CD4-positive, alpha-beta memory T cell (primary cell): ENCODE measurements at regions not wholly inside any gene's neighbourhood (a gene's known extent, or its start where the extent isn't known, plus 50 kb on each side); places are given as distances from the start of the nearest gene placed in this dataset.

Source experiments
- CTCF ChIA-PET: fragments of 350-600 bp; sonication (Branson Sonifier 250); formaldehyde crosslinking; loops from one replicate; lab custom pipeline; 2021; ENCODE audit warnings: inconsistent platforms; ENCODE audit not compliant: partially characterized antibody; lab: Charles Lee
- POLR2A ChIA-PET: fragments of 350-600 bp; sonication (Branson Sonifier 250); formaldehyde crosslinking; loops from one replicate; lab custom pipeline; 2021; ENCODE audit not compliant: partially characterized antibody; lab: Charles Lee
- DNase-seq, 5 donors: peaks; one replicate each; pipeline versions ENCODE4 v3.0.0 to v3.0.0-alpha.2; 2020 to 2022; ENCODE audit warnings: mixed read lengths in 1 of 5
- H3K27ac ChIP-seq: one replicate; pipeline ENCODE4 v1.7.0; 2013; ENCODE audit warnings: low read depth, low read length
- H3K27me3 ChIP-seq: 2 replicates; pipeline ENCODE4 v1.7.0; 2013; ENCODE audit warnings: mild to moderate bottlenecking, low read length, moderate library complexity; ENCODE audit not compliant: insufficient read depth
- H3K36me3 ChIP-seq: 2 replicates; pipeline ENCODE4 v1.7.0; 2013; ENCODE audit warnings: mild to moderate bottlenecking, low read length, moderate library complexity; ENCODE audit not compliant: insufficient read depth
- H3K4me1 ChIP-seq: 2 replicates; pipeline ENCODE4 v1.7.0; 2013; ENCODE audit warnings: mild to moderate bottlenecking, low read length, moderate library complexity; ENCODE audit not compliant: insufficient read depth
- H3K4me3 ChIP-seq, 2 donors: one replicate each; pipeline ENCODE4 v1.7.0; 2013; ENCODE audit warnings: low read length in 2 of 2, mild to moderate bottlenecking in 1 of 2
- H3K9me3 ChIP-seq, 2 donors: one replicate each; pipeline ENCODE4 v1.7.0; 2013; ENCODE audit warnings: low read length in 2 of 2, control low read depth in 1 of 2; ENCODE audit not compliant: control insufficient read depth in 1 of 2
- H3K27ac Mint-ChIP-seq, 7 donors: one replicate each; pipeline ENCODE4 v1.8.0; 2020 to 2021; ENCODE audit warnings: mixed read lengths in 7 of 7, mild to moderate bottlenecking in 6 of 7, inconsistent platforms in 3 of 7, moderate library complexity in 3 of 7
- H3K27me3 Mint-ChIP-seq, 2 donors: one replicate each; pipeline ENCODE4 v1.8.0; 2020 to 2021; ENCODE audit warnings: mixed read lengths in 2 of 2
- H3K36me3 Mint-ChIP-seq, 2 donors: one replicate each; pipeline ENCODE4 v1.8.0; 2020 to 2021; ENCODE audit warnings: mixed read lengths in 2 of 2, inconsistent platforms in 1 of 2, mild to moderate bottlenecking in 1 of 2
- H3K4me1 Mint-ChIP-seq, 4 donors: one replicate each; pipeline ENCODE4 v1.8.0; 2020 to 2021; ENCODE audit warnings: mixed read lengths in 4 of 4, mild to moderate bottlenecking in 1 of 4
- H3K4me3 Mint-ChIP-seq, 8 donors: one replicate each; pipeline ENCODE4 v1.8.0; 2020 to 2021; ENCODE audit warnings: mixed read lengths in 8 of 8, mild to moderate bottlenecking in 7 of 8, moderate library complexity in 6 of 8, inconsistent platforms in 3 of 8
- H3K9me3 Mint-ChIP-seq, 8 donors: one replicate each; pipeline ENCODE4 v1.8.0; 2020 to 2021; ENCODE audit warnings: mixed read lengths in 8 of 8, mild to moderate bottlenecking in 5 of 8, inconsistent platforms in 3 of 8, moderate library complexity in 1 of 8
- intact Hi-C: fragments of 100-400 bp; cut with micrococcal nuclease; formaldehyde crosslinking; loops from one replicate; pipeline ENCODE4 v1.15.1; 2023

DNA sequence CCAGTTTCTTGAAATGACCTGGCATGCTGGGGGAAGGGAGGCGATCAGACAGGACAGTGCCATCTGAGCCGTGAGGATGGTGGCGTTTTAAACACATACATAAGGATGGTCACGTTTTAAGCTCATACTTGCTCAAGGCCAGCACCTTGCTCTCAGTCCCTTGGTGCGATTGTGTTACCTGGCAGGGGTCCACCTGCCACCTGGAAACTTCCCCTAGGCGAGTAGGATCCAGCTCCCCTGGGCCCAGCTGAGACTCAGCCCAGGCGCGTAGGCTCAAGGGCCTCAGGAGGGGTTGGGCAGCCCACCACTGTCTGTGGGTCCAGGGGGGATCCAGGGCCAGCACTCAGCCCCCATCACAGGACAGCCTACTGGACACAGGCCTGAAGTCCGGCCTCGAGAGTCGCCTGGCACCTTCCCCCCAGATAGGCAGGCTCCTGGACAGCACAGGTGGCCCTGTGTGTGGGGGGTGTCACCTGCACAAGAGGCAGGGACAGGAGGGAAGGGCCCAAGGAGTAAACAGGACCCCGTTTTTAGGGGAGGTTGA, 185.8 kb downstream of the BRD1 start:
- intact Hi-C loops, result no loop called here
- POLR2A ChIA-PET, result no interaction called here

DNA sequence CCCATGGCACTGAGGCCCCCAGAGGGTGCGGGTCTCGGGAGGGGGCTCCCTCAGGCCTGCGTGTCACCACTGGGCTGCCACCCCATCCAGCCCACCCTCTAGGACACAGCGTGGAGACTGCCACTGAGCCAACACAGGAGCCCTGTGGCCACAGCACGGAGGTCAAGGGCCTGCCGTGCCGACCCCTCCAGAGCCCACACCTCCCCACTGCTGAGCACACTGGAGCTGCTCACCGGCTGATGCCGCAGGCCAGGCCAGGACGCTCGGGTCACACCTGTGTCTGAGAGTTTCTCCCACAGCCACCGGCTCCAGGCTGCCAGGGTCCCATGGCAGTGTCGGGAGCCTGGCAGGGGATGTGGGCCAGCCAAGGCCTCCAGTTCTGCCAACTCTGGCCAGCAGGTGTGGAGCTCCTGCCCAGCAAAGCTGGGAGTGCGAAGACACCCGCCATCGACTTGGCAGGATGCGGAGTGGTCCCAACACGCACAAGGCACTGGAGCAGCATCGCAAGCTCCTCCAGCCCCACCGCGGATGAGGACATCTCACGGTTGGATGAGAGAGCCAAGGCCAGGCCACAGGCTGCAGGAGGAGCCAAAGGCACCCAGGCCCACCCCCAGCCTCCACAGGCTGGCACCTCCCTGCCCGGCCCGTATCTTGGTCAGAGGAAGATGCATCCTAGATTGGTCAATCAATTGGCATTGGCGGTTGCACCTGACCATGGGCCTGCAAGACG, 187.1 kb downstream of the BRD1 start:
- Mint-ChIP-seq H3K4me3 (no peak overlapping the region), H3K27ac (no peak overlapping the region), H3K9me3 (peaks cover 0 to 2% (median 0%) of the 10 kb centered on the region in 8 donors), H3K27me3 (no peaks in the 10 kb centered on the region), H3K36me3 (peaks cover 0 to 8% of the 10 kb centered on the region in 2 donors), H3K4me1 (peaks cover 2 to 9% (median 4%) of the 10 kb centered on the region in 4 donors)
- intact Hi-C loops, result no loop called here
- Histone ChIP-seq H3K4me1 (no peaks in the 10 kb centered on the region), H3K4me3 (no peak overlapping the region), H3K36me3 (no peaks in the 10 kb centered on the region), H3K27ac (no peak overlapping the region), H3K27me3 (no peaks in the 10 kb centered on the region), H3K9me3 (no peaks in the 10 kb centered on the region)
- ChIA-PET CTCF (no interaction called here), POLR2A (no interaction called here)
- DNase-seq, result no peak

More for the DNA sequence above, 185.8 kb downstream of the BRD1 start:
- Histone ChIP-seq H3K27ac (no peak overlapping the region), H3K27me3 (no peaks in the 10 kb centered on the region), H3K4me1 (no peaks in the 10 kb centered on the region), H3K4me3 (no peak overlapping the region), H3K36me3 (no peaks in the 10 kb centered on the region), H3K9me3 (no peaks in the 10 kb centered on the region)
- H3K4me1 Mint-ChIP-seq, result peaks cover 2 to 9% (median 7%) of the 10 kb centered on the region in 4 donors
- no peak overlapping the region for H3K27ac Mint-ChIP-seq
- DNase-seq, result no peak
- no peaks in the 10 kb centered on the region for H3K27me3 Mint-ChIP-seq
- CTCF ChIA-PET, result no interaction called here
- peaks cover 0 to 8% of the 10 kb centered on the region in 2 donors for H3K36me3 Mint-ChIP-seq
- peaks cover 0 to 2% (median 0%) of the 10 kb centered on the region in 8 donors for H3K9me3 Mint-ChIP-seq
- no peak overlapping the region for H3K4me3 Mint-ChIP-seq

DNA sequence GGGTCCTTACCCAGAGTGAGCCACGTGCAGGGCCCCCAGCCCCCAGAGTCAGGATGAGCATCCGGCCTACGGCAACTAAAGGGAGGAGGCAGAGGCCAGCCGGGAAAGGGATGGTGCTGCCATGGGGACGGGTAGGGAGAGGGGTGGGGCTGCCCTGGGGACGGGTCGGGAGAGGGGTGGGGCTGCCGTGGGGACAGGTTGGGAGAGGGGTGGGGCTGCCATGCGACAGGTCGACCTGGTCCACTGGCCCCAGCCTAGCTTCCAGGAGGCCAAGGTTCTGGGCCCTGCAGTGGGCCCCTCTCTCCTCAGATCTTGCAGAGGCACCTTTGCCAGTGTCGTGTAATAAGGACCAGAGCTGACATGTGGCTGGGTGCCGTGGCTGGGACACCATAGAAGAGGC, 187.7 kb downstream of the BRD1 start:
- Histone ChIP-seq H3K9me3 (no peaks in the 10 kb centered on the region), H3K27me3 (no peaks in the 10 kb centered on the region), H3K36me3 (no peaks in the 10 kb centered on the region), H3K4me1 (no peaks in the 10 kb centered on the region), H3K27ac (no peak overlapping the region), H3K4me3 (no peak overlapping the region)
- no peak for DNase-seq
- Mint-ChIP-seq H3K27ac (no peak overlapping the region), H3K27me3 (no peaks in the 10 kb centered on the region), H3K4me1 (peaks cover 0 to 5% (median 2%) of the 10 kb centered on the region in 4 donors), H3K4me3 (no peak overlapping the region), H3K36me3 (peaks cover 0 to 5% of the 10 kb centered on the region in 2 donors), H3K9me3 (no peaks in the 10 kb centered on the region)
- ChIA-PET POLR2A (no interaction called here), CTCF (no interaction called here)
- intact Hi-C loops, result no loop called here

DNA sequence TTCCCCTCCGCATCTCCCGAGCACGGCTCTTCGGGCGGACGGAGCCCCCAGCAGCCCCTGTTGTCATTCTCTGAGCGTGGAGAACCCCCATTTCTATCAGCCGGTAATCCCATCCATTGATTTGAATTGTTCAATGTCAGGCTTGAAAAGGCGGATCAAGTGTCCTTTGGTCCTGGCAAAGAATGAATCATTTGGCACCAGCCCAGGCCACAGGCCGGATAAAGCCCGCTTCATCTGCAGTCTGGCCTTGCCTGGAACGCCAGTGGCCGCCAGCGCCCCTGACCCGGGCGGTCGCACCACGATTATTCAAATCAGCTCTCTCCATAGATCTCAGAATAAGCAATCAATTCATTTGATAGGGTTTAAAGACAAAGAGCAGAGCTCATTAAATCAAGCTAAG, 188.9 kb downstream of the BRD1 start:
- Mint-ChIP-seq H3K27me3 (no peaks in the 10 kb centered on the region), H3K36me3 (peaks cover 0 to 5% of the 10 kb centered on the region in 2 donors), H3K9me3 (no peaks in the 10 kb centered on the region), H3K27ac (peak overlapping the region in 1 of 7 donors; percentile 51), H3K4me1 (peaks cover 0 to 8% (median 2%) of the 10 kb centered on the region in 4 donors), H3K4me3 (no peak overlapping the region)
- H3K27ac ChIP-seq, result no peak overlapping the region
- no peak for DNase-seq
- no peaks in the 10 kb centered on the region for H3K36me3 ChIP-seq
- no peaks in the 10 kb centered on the region for H3K9me3 ChIP-seq
- CTCF ChIA-PET, result no interaction called here
- POLR2A ChIA-PET, result no interaction called here
- no peaks in the 10 kb centered on the region for H3K27me3 ChIP-seq
- no peak overlapping the region for H3K4me3 ChIP-seq
- intact Hi-C loops, result no loop called here
- no peaks in the 10 kb centered on the region for H3K4me1 ChIP-seq

DNA sequence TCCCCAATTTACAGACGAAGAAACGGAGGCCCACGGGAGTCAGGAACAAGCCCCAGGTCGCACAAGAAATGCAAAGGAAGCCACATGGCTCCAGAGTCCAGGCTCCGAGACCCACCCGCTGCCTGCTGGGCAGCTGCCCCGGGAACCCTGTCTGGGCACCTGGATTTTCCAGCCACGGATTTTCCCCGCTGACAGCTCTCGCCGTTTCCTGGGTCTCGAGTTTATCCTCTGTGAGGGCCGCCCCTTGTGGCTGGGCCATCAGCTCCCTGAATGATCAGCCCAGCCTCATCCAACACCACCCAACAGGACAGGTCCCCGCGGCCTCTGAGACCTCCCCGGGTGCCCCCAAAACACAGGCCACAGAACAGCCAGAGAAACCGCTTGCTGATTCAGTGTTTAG, 189.7 kb downstream of the BRD1 start:
- intact Hi-C loops, result no loop called here
- H3K4me3 Mint-ChIP-seq, result no peak overlapping the region
- no peak overlapping the region for H3K4me3 ChIP-seq

DNA sequence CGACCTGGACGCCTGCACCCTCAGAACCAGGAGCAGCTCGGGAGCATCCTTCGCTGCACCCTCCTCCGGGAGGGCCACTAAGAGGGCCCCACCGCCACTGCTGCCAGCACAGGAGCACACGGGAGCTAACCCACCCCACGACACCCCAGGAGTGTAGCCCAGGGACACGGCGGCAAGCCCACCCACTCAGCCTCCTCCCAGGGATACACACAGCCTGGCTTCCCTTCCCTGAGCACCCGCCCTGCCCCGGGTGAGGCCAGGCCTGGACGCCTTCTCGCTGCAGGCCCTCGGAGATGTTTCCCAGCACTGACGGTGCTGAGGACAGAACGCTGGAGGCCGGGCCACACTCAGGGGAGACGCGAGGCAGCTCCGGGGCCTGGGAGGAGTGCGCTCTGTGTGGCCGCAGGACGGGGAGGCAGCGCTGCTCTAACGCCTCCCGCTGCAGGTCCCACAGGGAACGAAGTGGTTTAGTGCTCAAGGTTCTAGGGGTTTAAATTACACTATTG, 190.4 kb downstream of the BRD1 start:
- H3K9me3 Mint-ChIP-seq, result no peaks in the 10 kb centered on the region
- H3K4me1 ChIP-seq, result no peaks in the 10 kb centered on the region
- no peak overlapping the region for H3K27ac ChIP-seq
- H3K36me3 ChIP-seq, result no peaks in the 10 kb centered on the region
- ChIA-PET CTCF (no interaction called here), POLR2A (no interaction called here)
- H3K27ac Mint-ChIP-seq, result no peak overlapping the region
- H3K27me3 ChIP-seq, result no peaks in the 10 kb centered on the region
- DNase-seq, result no peak
- no peak overlapping the region for H3K4me3 ChIP-seq
- H3K36me3 Mint-ChIP-seq, result peaks cover 0 to 5% of the 10 kb centered on the region in 2 donors
- H3K9me3 ChIP-seq, result no peaks in the 10 kb centered on the region
- intact Hi-C loops, result no loop called here
- H3K27me3 Mint-ChIP-seq, result no peaks in the 10 kb centered on the region
- H3K4me3 Mint-ChIP-seq, result no peak overlapping the region
- H3K4me1 Mint-ChIP-seq, result peaks cover 0 to 8% (median 2%) of the 10 kb centered on the region in 4 donors

More for the DNA sequence above, 189.7 kb downstream of the BRD1 start:
- Mint-ChIP-seq H3K9me3 (no peaks in the 10 kb centered on the region), H3K36me3 (peaks cover 0 to 5% of the 10 kb centered on the region in 2 donors), H3K27me3 (no peaks in the 10 kb centered on the region), H3K27ac (peak overlapping the region in 1 of 7 donors; percentile 7), H3K4me1 (peaks cover 0 to 8% (median 2%) of the 10 kb centered on the region in 4 donors)
- Histone ChIP-seq H3K27ac (no peak overlapping the region), H3K27me3 (no peaks in the 10 kb centered on the region), H3K9me3 (no peaks in the 10 kb centered on the region), H3K36me3 (no peaks in the 10 kb centered on the region), H3K4me1 (no peaks in the 10 kb centered on the region)
- ChIA-PET CTCF (no interaction called here), POLR2A (no interaction called here)
- no peak for DNase-seq

DNA sequence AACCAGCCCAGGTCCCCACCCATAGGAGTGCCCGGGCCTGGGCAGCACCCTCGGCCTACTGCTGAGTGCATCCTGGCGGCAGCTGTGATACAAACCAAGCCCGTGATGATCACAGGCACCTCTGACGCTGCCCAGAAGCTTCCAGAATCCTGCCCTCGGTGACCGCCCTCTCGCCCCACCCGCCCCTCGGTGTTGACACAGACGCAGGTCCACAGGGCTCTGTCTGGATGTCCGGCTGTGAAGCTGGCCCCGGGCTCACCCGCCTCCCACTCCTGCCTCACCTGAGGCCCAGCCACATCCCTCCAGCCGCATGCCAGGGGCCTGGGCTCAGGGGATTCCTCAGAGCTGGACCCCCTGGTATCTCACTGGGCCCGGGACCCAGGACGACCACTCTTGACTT, 191.0 kb downstream of the BRD1 start:
- intact Hi-C loops, result no loop called here
- Mint-ChIP-seq H3K27ac (no peak overlapping the region), H3K36me3 (peaks cover 0 to 5% of the 10 kb centered on the region in 2 donors), H3K9me3 (no peaks in the 10 kb centered on the region), H3K4me3 (no peak overlapping the region), H3K4me1 (peaks cover 0 to 9% (median 2%) of the 10 kb centered on the region in 4 donors), H3K27me3 (no peaks in the 10 kb centered on the region)
- Histone ChIP-seq H3K27me3 (no peaks in the 10 kb centered on the region), H3K4me1 (no peaks in the 10 kb centered on the region), H3K9me3 (no peaks in the 10 kb centered on the region), H3K27ac (no peak overlapping the region), H3K36me3 (no peaks in the 10 kb centered on the region), H3K4me3 (no peak overlapping the region)
- DNase-seq, result no peak
- ChIA-PET POLR2A (no interaction called here), CTCF (no interaction called here)
